ENCODE measurements at regions not wholly inside any gene's neighbourhood (a gene's known extent, or its start where the extent isn't known, plus 50 kb on each side); places are given as distances from the start of the nearest gene placed in this dataset.
"Not testable (repeated sequence)": the region's sequence is repeated elsewhere in the genome, so short reads cannot be mapped to it uniquely, and the experiment has no call there.

- Mint-ChIP-seq H3K36me3 (peaks cover 6% of the 10 kb centered on the region), H3K9me3 (no peaks in the 10 kb centered on the region), H3K4me3 (peak overlapping the region in 1 of 4 donors; percentile 46), H3K27me3 (no peaks in the 10 kb centered on the region), H3K27ac (no peak overlapping the region), H3K4me1 (peaks cover 22 to 49% (median 41%) of the 10 kb centered on the region in 3 donors)
Observed at GRCh38 chr7:131075406-131075805, 252.3 kb upstream of the MKLN1 start.

- peak overlapping the region in 2 of 4 donors; percentile 46 to 51 for H3K4me3 Mint-ChIP-seq
- peaks cover 20 to 48% (median 40%) of the 10 kb centered on the region in 3 donors for H3K4me1 Mint-ChIP-seq
- H3K9me3 Mint-ChIP-seq, result no peaks in the 10 kb centered on the region
- H3K27me3 Mint-ChIP-seq, result no peaks in the 10 kb centered on the region
- H3K36me3 Mint-ChIP-seq, result peaks cover 6% of the 10 kb centered on the region
- H3K27ac Mint-ChIP-seq, result peak overlapping the region in 2 of 3 donors; percentile 67 to 91
Observed at GRCh38 chr7:131076032-131076431, 251.6 kb upstream of the MKLN1 start.

- Mint-ChIP-seq H3K9me3 (no peaks in the 10 kb centered on the region), H3K27ac (peak overlapping the region in 2 of 3 donors; percentile 67 to 80), H3K27me3 (no peaks in the 10 kb centered on the region), H3K4me1 (peaks cover 19 to 48% (median 34%) of the 10 kb centered on the region in 3 donors), H3K4me3 (peak overlapping the region in 2 of 4 donors; percentile 46 to 60), H3K36me3 (peaks cover 6% of the 10 kb centered on the region)
Observed at GRCh38 chr7:131076711-131077181, 250.9 kb upstream of the MKLN1 start.

GRCh38 chr7:131077735-131078134, 249.9 kb upstream of the MKLN1 start:
- Mint-ChIP-seq H3K27ac (no peak overlapping the region), H3K4me3 (no peak overlapping the region), H3K9me3 (no peaks in the 10 kb centered on the region), H3K36me3 (peaks cover 11% of the 10 kb centered on the region), H3K27me3 (no peaks in the 10 kb centered on the region), H3K4me1 (peaks cover 21 to 48% (median 34%) of the 10 kb centered on the region in 3 donors)

DNA sequence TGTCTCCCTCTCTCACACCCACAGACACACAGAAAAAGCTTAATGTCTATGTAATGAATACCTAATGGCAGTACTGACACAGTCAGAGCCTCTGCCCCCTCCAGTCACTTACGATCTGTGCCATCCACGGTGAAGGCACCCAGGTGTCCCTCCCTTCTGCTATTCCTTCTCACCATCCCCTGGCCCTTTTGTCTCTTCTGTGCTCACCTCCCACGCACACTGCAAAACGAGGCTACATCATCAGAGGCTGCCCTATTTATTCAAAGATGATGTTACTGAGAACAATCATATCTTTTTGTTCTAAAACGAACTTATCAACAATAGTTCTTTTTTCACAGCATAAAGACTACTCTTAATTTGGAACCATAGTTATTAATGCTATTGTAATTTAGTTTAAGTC, 246.9 kb upstream of the MKLN1 start:
- Mint-ChIP-seq H3K4me1 (peaks cover 29 to 42% (median 31%) of the 10 kb centered on the region in 3 donors), H3K9me3 (no peaks in the 10 kb centered on the region), H3K36me3 (peaks cover 10% of the 10 kb centered on the region), H3K4me3 (no peak overlapping the region), H3K27me3 (no peaks in the 10 kb centered on the region), H3K27ac (no peak overlapping the region)

GRCh38 chr7:131081308-131081707, 246.4 kb upstream of the MKLN1 start:
- H3K36me3 Mint-ChIP-seq, result peaks cover 10% of the 10 kb centered on the region
- H3K9me3 Mint-ChIP-seq, result no peaks in the 10 kb centered on the region
- H3K27me3 Mint-ChIP-seq, result no peaks in the 10 kb centered on the region
- peak overlapping the region in 1 of 3 donors; percentile 59 for H3K27ac Mint-ChIP-seq
- peaks cover 29 to 38% (median 31%) of the 10 kb centered on the region in 3 donors for H3K4me1 Mint-ChIP-seq
- no peak overlapping the region for H3K4me3 Mint-ChIP-seq

GRCh38 chr7:131083781-131084180, 243.9 kb upstream of the MKLN1 start:
- Mint-ChIP-seq H3K9me3 (no peaks in the 10 kb centered on the region), H3K36me3 (peaks cover 10% of the 10 kb centered on the region), H3K4me3 (no peak overlapping the region), H3K27me3 (no peaks in the 10 kb centered on the region), H3K4me1 (peaks cover 36 to 40% (median 38%) of the 10 kb centered on the region in 3 donors), H3K27ac (peak overlapping the region in 2 of 3 donors; percentile 19 to 77)

GRCh38 chr7:131084336-131084735, 243.3 kb upstream of the MKLN1 start:
- Mint-ChIP-seq H3K27ac (peak overlapping the region in 2 of 3 donors; percentile 19 to 28), H3K4me1 (peaks cover 39 to 41% (median 39%) of the 10 kb centered on the region in 3 donors), H3K4me3 (peak overlapping the region in 1 of 4 donors; percentile 65)
- H3K27me3 Mint-ChIP-seq, H3K9me3 Mint-ChIP-seq, H3K36me3 Mint-ChIP-seq: not testable (repeated sequence)

DNA sequence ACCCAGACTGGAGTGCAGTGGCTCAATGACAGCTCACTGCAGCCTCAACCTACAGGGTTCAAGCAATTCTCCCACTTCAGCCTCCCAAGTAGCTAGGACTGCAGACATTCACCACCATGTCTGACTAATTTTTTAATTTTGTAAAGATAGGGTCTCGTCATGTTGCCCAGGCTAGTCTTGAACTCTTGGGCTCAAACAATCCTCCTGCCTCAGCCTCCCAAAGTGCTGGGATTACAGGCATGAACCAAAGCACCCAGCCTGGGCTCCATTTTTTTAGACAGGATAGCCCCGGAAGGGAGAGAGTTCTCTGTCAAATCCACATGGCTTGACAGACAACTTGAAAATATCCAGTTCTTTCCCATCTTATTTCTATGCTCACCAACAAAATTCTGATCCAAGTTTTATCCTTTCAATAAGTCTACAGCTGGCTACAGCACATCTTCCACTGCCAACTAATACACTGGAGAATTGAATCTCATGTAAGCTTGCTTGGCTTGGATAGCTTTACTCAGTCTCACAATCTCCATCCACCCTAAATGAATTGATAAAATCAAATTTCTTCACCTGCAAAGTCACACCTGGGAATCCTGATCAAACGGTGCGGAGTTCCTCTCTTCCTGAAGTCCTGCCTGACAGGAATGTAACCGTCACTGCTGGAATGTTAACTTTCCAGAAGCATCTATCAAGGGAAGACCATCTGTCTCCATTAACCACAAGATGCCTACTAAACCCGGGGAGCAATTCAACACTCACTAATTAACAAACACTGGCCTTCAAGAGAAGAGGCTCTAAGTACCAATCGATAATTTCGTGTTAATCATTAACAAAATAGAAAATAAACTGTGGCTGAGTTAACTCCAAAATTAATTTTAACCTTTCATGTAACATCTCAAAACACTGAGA, 239.7 kb upstream of the MKLN1 start:
- Mint-ChIP-seq H3K27ac (peak overlapping the region; percentile 55 to 61 (median 59)), H3K36me3 (peaks cover 4% of the 10 kb centered on the region), H3K27me3 (no peaks in the 10 kb centered on the region), H3K4me3 (peak overlapping the region in 1 of 4 donors; percentile 18), H3K9me3 (no peaks in the 10 kb centered on the region), H3K4me1 (peaks cover 50 to 64% (median 56%) of the 10 kb centered on the region in 3 donors)

GRCh38 chr7:131090188-131090587, 237.5 kb upstream of the MKLN1 start:
- no peaks in the 10 kb centered on the region for H3K9me3 Mint-ChIP-seq
- H3K27me3 Mint-ChIP-seq, result no peaks in the 10 kb centered on the region
- peaks cover 43 to 63% (median 52%) of the 10 kb centered on the region in 3 donors for H3K4me1 Mint-ChIP-seq
- peaks cover 7% of the 10 kb centered on the region for H3K36me3 Mint-ChIP-seq
- peak overlapping the region in 1 of 3 donors; percentile 85 for H3K27ac Mint-ChIP-seq
- no peak overlapping the region for H3K4me3 Mint-ChIP-seq

GRCh38 chr7:131090886-131091692, 236.6 kb upstream of the MKLN1 start:
- H3K9me3 Mint-ChIP-seq, result no peaks in the 10 kb centered on the region
- no peaks in the 10 kb centered on the region for H3K27me3 Mint-ChIP-seq
- peaks cover 3% of the 10 kb centered on the region for H3K36me3 Mint-ChIP-seq
- peak overlapping the region in 3 of 4 donors; percentile 1 to 72 (median 46) for H3K4me3 Mint-ChIP-seq
- H3K4me1 Mint-ChIP-seq, result peaks cover 46 to 66% (median 50%) of the 10 kb centered on the region in 3 donors
- peak overlapping the region; percentile 76 to 89 (median 85) for H3K27ac Mint-ChIP-seq

- Mint-ChIP-seq H3K4me1 (peaks cover 56 to 79% (median 64%) of the 10 kb centered on the region in 3 donors), H3K36me3 (peaks cover 6% of the 10 kb centered on the region), H3K27me3 (no peaks in the 10 kb centered on the region), H3K4me3 (peak overlapping the region in 3 of 4 donors; percentile 59 to 83 (median 77)), H3K9me3 (no peaks in the 10 kb centered on the region), H3K27ac (peak overlapping the region in 2 of 3 donors; percentile 50 to 88)
Observed at GRCh38 chr7:131094685-131095084, 233.0 kb upstream of the MKLN1 start.

DNA sequence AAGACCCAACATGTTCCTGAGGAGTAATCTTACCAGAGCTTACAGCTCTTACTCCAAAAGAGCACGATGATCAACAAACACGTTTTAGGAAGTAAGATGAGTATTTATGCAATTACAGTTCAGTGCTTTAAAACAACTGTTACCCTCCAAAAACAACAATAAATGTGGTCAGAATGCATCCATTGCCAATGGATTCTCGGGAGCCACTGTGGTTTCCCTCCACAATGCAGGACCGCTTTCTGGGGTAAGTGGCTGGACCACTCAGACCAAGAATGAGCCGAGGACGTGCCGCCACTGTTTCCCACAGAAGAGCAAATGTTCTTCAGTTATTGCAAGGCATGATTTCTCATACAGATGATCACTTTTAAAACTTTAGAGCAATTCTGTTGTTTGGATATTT, 232.3 kb upstream of the MKLN1 start:
- Mint-ChIP-seq H3K4me1 (peaks cover 56 to 74% (median 66%) of the 10 kb centered on the region in 3 donors), H3K36me3 (peaks cover 6% of the 10 kb centered on the region), H3K27me3 (no peaks in the 10 kb centered on the region), H3K4me3 (peak overlapping the region in 2 of 4 donors; percentile 59 to 65), H3K9me3 (no peaks in the 10 kb centered on the region), H3K27ac (peak overlapping the region in 1 of 3 donors; percentile 88)

DNA sequence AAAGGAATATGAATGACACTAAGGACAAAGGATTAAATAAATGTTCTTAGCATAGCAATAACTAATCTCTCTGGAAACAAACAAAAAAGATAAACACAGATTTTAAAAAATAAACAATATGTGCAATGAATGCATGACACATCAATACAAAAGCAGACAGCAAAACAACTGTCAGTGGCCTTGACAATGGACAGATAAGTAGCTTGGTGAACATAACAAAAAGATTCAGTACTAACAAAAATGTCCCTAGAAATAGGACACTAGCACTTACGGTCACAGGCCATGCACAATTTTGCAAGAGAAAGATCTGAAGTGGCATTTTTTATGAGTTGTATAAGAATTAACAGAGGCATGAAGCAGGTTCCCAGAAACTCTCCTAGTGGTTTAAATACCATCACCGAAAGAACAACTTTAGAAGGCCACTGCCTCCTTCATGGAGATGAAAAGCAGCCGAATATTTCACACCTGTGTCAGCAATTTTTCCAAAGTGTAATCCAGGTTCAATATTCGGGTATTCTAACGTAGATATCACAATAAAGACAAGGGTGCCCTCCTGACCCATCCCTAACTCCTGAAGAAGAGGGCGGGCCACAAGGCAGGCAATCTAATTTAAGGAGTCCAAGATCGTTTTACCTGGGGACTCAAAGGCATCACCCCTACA, 231.3 kb upstream of the MKLN1 start:
- Mint-ChIP-seq H3K9me3 (no peaks in the 10 kb centered on the region), H3K36me3 (peaks cover 6% of the 10 kb centered on the region), H3K27ac (peak overlapping the region; percentile 73 to 88 (median 86)), H3K27me3 (no peaks in the 10 kb centered on the region), H3K4me3 (peak overlapping the region in 2 of 4 donors; percentile 5 to 34), H3K4me1 (peaks cover 56 to 72% (median 65%) of the 10 kb centered on the region in 3 donors)

Data from IgD-negative memory B cell (primary cell).